Astrocyte of the cerebellum (primary cell): ENCODE measurements at regions not wholly inside any gene's neighbourhood (a gene's known extent, or its start where the extent isn't known, plus 50 kb on each side); places are given as distances from the start of the nearest gene placed in this dataset.

Source experiments
- DNase-seq: peaks from one replicate; pipeline ENCODE4 v3.0.0-alpha.2; 2011; ENCODE audit warnings: low read depth
- H3K4me3 ChIP-seq: 2 replicates; pipeline ENCODE4 v1.5.1; 2011; ENCODE audit warnings: mild to moderate bottlenecking, low read depth, low read length, moderate library complexity
- in situ Hi-C: cut with HindIII; loops from 2 replicates; pipeline ENCODE4 v1.10.0; 2017; ENCODE audit warnings: low sequenced_read_pairs
- TF ChIP-seq, protein P1 (sequence below): IDR thresholded peaks from 2 replicates; pipeline ENCODE4 v1.5.1; 2012; ENCODE audit warnings: low read length, low read depth, moderate library complexity, mild to moderate bottlenecking; ENCODE audit errors: missing control alignments

- DNase-seq, result no peak
- in situ Hi-C loops, result no loop called here
- no peak overlapping the region for H3K4me3 ChIP-seq
- TF ChIP-seq, protein P1, sequence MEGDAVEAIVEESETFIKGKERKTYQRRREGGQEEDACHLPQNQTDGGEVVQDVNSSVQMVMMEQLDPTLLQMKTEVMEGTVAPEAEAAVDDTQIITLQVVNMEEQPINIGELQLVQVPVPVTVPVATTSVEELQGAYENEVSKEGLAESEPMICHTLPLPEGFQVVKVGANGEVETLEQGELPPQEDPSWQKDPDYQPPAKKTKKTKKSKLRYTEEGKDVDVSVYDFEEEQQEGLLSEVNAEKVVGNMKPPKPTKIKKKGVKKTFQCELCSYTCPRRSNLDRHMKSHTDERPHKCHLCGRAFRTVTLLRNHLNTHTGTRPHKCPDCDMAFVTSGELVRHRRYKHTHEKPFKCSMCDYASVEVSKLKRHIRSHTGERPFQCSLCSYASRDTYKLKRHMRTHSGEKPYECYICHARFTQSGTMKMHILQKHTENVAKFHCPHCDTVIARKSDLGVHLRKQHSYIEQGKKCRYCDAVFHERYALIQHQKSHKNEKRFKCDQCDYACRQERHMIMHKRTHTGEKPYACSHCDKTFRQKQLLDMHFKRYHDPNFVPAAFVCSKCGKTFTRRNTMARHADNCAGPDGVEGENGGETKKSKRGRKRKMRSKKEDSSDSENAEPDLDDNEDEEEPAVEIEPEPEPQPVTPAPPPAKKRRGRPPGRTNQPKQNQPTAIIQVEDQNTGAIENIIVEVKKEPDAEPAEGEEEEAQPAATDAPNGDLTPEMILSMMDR, result no peak
Observed at GRCh38 chr5:52202256-52202655, 585.5 kb upstream of the ITGA1 start.

GRCh38 chr5:52204310-52204709 is 583.4 kb upstream of the ITGA1 start:
- TF ChIP-seq, protein P1, result no peak
- DNase-seq, result no peak
- no peak overlapping the region for H3K4me3 ChIP-seq
- in situ Hi-C loops, result no loop called here
